Keratinocyte (primary cell): ENCODE measurements at regions not wholly inside any gene's neighbourhood (a gene's known extent, or its start where the extent isn't known, plus 50 kb on each side); places are given as distances from the start of the nearest gene placed in this dataset.

Experiments
- DNase-seq: peaks from one replicate; pipeline ENCODE4 v3.0.0-alpha.2; 2011; ENCODE audit warnings: low read depth, missing footprints, low spot score
- FAIRE-seq: peaks from 2 replicates; lab custom pipeline; 2011; peaks lifted over from hg19 to GRCh38; lab: Jason Lieb, UNC
- H2AFZ ChIP-seq: 2 replicates; pipeline ENCODE4 v1.6.0; 2012; ENCODE audit warnings: low read length, control low read depth, inconsistent platforms; ENCODE audit not compliant: control insufficient read depth
- H3K27ac ChIP-seq: 2 replicates; pipeline ENCODE4 v1.5.1; 2011; ENCODE audit warnings: low read length; ENCODE audit not compliant: control insufficient read depth, insufficient read depth
- H3K27me3 ChIP-seq: 3 replicates; pipeline ENCODE4 v1.6.0; 2011; ENCODE audit warnings: low read length; ENCODE audit not compliant: control insufficient read depth, insufficient read depth; ENCODE audit errors: extremely low read depth
- H3K36me3 ChIP-seq, 2 experiments: 2 replicates in 1 of 2; 3 replicates in 1 of 2; pipeline ENCODE4 v1.5.1; 2011; ENCODE audit warnings: low read length in 2 of 2, mild to moderate bottlenecking in 1 of 2; ENCODE audit not compliant: control insufficient read depth in 2 of 2, insufficient read depth in 2 of 2; ENCODE audit errors: extremely low read depth in 1 of 2
- H3K4me1 ChIP-seq: 3 replicates; pipeline ENCODE4 v1.5.1; 2011; ENCODE audit warnings: low read length; ENCODE audit not compliant: control insufficient read depth, insufficient read depth; ENCODE audit errors: extremely low read depth
- H3K4me2 ChIP-seq: 3 replicates; pipeline ENCODE4 v1.6.0; 2011; ENCODE audit warnings: low read depth, low read length; ENCODE audit not compliant: control insufficient read depth, insufficient read depth; ENCODE audit errors: extremely low read depth
- H3K4me3 ChIP-seq, 3 experiments: fragments of 200-600 bp in 1 of 3; sonication (generic) in 1 of 3; 2 replicates in 2 of 3; 3 replicates in 1 of 3; pipeline ENCODE4 v1.5.1; 2011 to 2016; ENCODE audit warnings: low read length in 3 of 3, mild to moderate bottlenecking in 3 of 3, control low read depth in 2 of 3, inconsistent platforms in 1 of 3, low read depth in 1 of 3, mixed read lengths in 1 of 3, mixed run types in 1 of 3, moderate library complexity in 1 of 3; ENCODE audit not compliant: control insufficient read depth in 2 of 3, insufficient read depth in 2 of 3; ENCODE audit errors: extremely low read depth in 1 of 3
- H3K79me2 ChIP-seq: 2 replicates; pipeline ENCODE4 v1.6.0; 2012; ENCODE audit warnings: low read length; ENCODE audit not compliant: control insufficient read depth, insufficient read depth
- H3K9ac ChIP-seq: 3 replicates; pipeline ENCODE4 v1.6.0; 2011; ENCODE audit warnings: low read length; ENCODE audit not compliant: control insufficient read depth, insufficient read depth; ENCODE audit errors: extremely low read depth
- H3K9me1 ChIP-seq: 3 replicates; pipeline ENCODE4 v1.6.0; 2011; ENCODE audit warnings: low read length; ENCODE audit not compliant: control insufficient read depth, insufficient read depth; ENCODE audit errors: extremely low read depth
- H3K9me3 ChIP-seq: 2 replicates; pipeline ENCODE4 v1.5.1; 2012; ENCODE audit warnings: low read depth, low read length; ENCODE audit not compliant: control insufficient read depth
- H4K20me1 ChIP-seq: 3 replicates; pipeline ENCODE4 v1.6.0; 2011; ENCODE audit warnings: low read length; ENCODE audit not compliant: control insufficient read depth, insufficient read depth; ENCODE audit errors: extremely low read depth
- EZH2 ChIP-seq: IDR thresholded peaks from one replicate; pipeline ENCODE4 v1.6.1; 2012; ENCODE audit warnings: inconsistent platforms, mild to moderate bottlenecking, low read length, moderate library complexity
- dilution Hi-C: fragments of 300-500 bp; cut with MboI; formaldehyde crosslinking; loops from one replicate; pipeline ENCODE4 v1.7.0; 2020; ENCODE audit warnings: low sequenced_read_pairs; ENCODE audit not compliant: extremely low pct_ligation_motif_present
- TF ChIP-seq, protein P1 (sequence below), 3 experiments: IDR thresholded peaks in 1 of 3; conservative IDR thresholded peaks in 1 of 3; optimal IDR thresholded peaks in 1 of 3; 2 replicates in 2 of 3; 3 replicates in 1 of 3; pipeline versions ENCODE3 to v1.5.1; 2011; ENCODE audit warnings: low read length in 3 of 3, mild to moderate bottlenecking in 3 of 3, moderate library complexity in 2 of 3, control low read depth in 1 of 3, inconsistent platforms in 1 of 3; ENCODE audit not compliant: insufficient read depth in 2 of 3; ENCODE audit errors: extremely low read depth in 1 of 3

DNA sequence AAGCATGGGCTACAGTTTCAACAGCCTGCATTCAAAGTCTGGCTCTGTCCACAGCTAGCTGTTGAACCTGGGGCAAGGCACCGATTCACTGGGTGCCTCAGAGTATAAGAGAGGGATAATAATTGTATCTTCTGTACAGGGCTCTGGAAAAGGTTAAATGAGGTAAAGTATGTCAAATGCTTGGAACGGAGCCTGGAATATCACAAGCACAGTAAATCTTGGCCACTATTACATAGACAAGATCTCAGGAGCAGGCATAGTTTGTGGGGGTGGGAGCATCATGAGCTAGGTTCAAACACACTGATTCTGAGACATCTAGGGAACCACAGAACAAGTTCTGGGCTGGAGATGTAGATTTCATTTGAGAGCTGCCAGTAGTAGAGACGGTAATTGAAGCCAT, 203.7 kb upstream of the NUDT4 start:
- DNase-seq, result no peak
- no peaks in the 10 kb centered on the region for H3K9me3 ChIP-seq
- dilution Hi-C loops, result no loop called here
- no peak for TF ChIP-seq EZH2
- TF ChIP-seq, protein P1, sequence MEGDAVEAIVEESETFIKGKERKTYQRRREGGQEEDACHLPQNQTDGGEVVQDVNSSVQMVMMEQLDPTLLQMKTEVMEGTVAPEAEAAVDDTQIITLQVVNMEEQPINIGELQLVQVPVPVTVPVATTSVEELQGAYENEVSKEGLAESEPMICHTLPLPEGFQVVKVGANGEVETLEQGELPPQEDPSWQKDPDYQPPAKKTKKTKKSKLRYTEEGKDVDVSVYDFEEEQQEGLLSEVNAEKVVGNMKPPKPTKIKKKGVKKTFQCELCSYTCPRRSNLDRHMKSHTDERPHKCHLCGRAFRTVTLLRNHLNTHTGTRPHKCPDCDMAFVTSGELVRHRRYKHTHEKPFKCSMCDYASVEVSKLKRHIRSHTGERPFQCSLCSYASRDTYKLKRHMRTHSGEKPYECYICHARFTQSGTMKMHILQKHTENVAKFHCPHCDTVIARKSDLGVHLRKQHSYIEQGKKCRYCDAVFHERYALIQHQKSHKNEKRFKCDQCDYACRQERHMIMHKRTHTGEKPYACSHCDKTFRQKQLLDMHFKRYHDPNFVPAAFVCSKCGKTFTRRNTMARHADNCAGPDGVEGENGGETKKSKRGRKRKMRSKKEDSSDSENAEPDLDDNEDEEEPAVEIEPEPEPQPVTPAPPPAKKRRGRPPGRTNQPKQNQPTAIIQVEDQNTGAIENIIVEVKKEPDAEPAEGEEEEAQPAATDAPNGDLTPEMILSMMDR (optimal IDR thresholded peaks at IDR 0.05 in 1 of 3, IDR thresholded peaks at IDR 0.05 in 1 of 3, conservative IDR thresholded peaks at IDR 0.05 in 1 of 3; ENCODE audit: extremely low read depth in 1 of 3, insufficient read depth in 2 of 3, low read length in 3 of 3), result no peak
- no peaks in the 10 kb centered on the region for H3K79me2 ChIP-seq
- H3K36me3 ChIP-seq, result no peaks in the 10 kb centered on the region
- no peaks in the 10 kb centered on the region for H4K20me1 ChIP-seq
- no peaks in the 10 kb centered on the region for H3K27me3 ChIP-seq
- H2AFZ ChIP-seq, result no peak overlapping the region
- no peaks in the 10 kb centered on the region for H3K9me1 ChIP-seq
- H3K9ac ChIP-seq, result no peak overlapping the region
- H3K4me3 ChIP-seq, result no peak overlapping the region
- no peak overlapping the region for H3K27ac ChIP-seq
- no peak overlapping the region for H3K4me2 ChIP-seq
- no peaks in the 10 kb centered on the region for H3K4me1 ChIP-seq
- FAIRE-seq, result no peak

DNA sequence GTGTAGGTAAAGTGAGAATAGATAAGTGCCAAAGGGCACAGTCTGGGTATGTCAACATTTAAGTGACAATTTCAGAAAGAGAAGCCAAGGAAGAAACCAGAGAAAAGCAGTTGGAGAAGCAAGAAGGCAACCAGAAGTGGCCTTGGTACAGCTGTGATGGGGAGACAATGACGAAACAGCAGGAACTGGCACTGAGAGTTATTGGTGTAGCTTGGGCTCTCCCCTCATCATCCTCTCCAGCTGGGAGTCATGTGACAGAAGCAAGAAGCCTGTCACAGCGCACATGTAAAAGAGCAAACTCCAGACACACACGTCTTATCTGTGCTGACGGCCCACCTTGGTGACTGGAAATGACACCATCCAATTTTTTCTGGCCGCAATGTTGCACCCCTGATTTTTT, 203.3 kb upstream of the NUDT4 start:
- dilution Hi-C loops, result no loop called here
- TF ChIP-seq EZH2, result no peak
- TF ChIP-seq, protein P1 (optimal IDR thresholded peaks at IDR 0.05 in 1 of 3, IDR thresholded peaks at IDR 0.05 in 1 of 3, conservative IDR thresholded peaks at IDR 0.05 in 1 of 3; ENCODE audit: extremely low read depth in 1 of 3, insufficient read depth in 2 of 3, low read length in 3 of 3), result no peak
- H3K9ac ChIP-seq, result no peak overlapping the region
- H4K20me1 ChIP-seq, result no peaks in the 10 kb centered on the region
- no peak overlapping the region for H3K4me2 ChIP-seq
- FAIRE-seq (no peak), DNase-seq (no peak)
- H3K27ac ChIP-seq, result no peak overlapping the region
- H3K9me3 ChIP-seq, result no peaks in the 10 kb centered on the region
- no peaks in the 10 kb centered on the region for H3K79me2 ChIP-seq
- H3K27me3 ChIP-seq, result no peaks in the 10 kb centered on the region
- no peaks in the 10 kb centered on the region for H3K4me1 ChIP-seq
- H2AFZ ChIP-seq, result no peak overlapping the region
- no peak overlapping the region for H3K4me3 ChIP-seq
- no peaks in the 10 kb centered on the region for H3K9me1 ChIP-seq
- H3K36me3 ChIP-seq, result no peaks in the 10 kb centered on the region
